Stomach (tissue), 8 donors: ENCODE measurements at regions not wholly inside any gene's neighbourhood (a gene's known extent, or its start where the extent isn't known, plus 50 kb on each side); places are given as distances from the start of the nearest gene placed in this dataset.

Source experiments
- DNase-seq, 2 donors: peaks; one replicate each; pipeline versions ENCODE4 v3.0.0 to v3.0.0-alpha.2; 2013 to 2019
- H3K27ac ChIP-seq, 5 donors: fragments of 200-600 bp in 4 of 5; sonication (generic) in 4 of 5; one replicate each; pipeline ENCODE4 v1.5.1; 2013 to 2019; ENCODE audit warnings: mild to moderate bottlenecking in 1 of 5, moderate library complexity in 1 of 5
- H3K27me3 ChIP-seq, 3 donors: fragments of 200-600 bp; sonication (generic); one replicate each; pipeline ENCODE4 v1.5.1; 2017 to 2019; ENCODE audit warnings: mixed run types in 1 of 3
- H3K36me3 ChIP-seq, 4 donors: fragments of 200-600 bp; sonication (generic); 1 replicate in 3 of 4; 2 replicates in 1 of 4; pipeline ENCODE4 v1.5.1; 2016 to 2019
- H3K4me1 ChIP-seq, 4 donors: fragments of 200-600 bp; sonication (generic); one replicate each; pipeline ENCODE4 v1.5.1; 2016 to 2019
- H3K4me3 ChIP-seq, 4 donors: fragments of 200-600 bp; sonication (generic) in 3 of 4; one replicate each; pipeline ENCODE4 v1.5.1; 2016 to 2019; ENCODE audit warnings: mild to moderate bottlenecking in 1 of 4
- H3K9me3 ChIP-seq, 4 donors: fragments of 200-600 bp; sonication (generic); one replicate each; pipeline ENCODE4 v1.5.1; 2016 to 2019
- EP300 ChIP-seq: sonication (generic); formaldehyde crosslinking; IDR thresholded peaks from one replicate; pipeline ENCODE4 v1.6.1; 2017; ENCODE audit warnings: antibody characterized with exemption
- POLR2A ChIP-seq, 4 donors: fragments of 450-650 bp; IDR thresholded peaks; one replicate each; pipeline ENCODE4 v1.6.1; 2016; ENCODE audit warnings: antibody characterized with exemption in 4 of 4, control low read depth in 2 of 4, mild to moderate bottlenecking in 1 of 4, moderate library complexity in 1 of 4
- POLR2AphosphoS5 ChIP-seq, 3 donors: sonication (generic); formaldehyde crosslinking; IDR thresholded peaks; one replicate each; pipeline ENCODE4 v1.6.1; 2016; ENCODE audit warnings: antibody characterized with exemption in 3 of 3
- WGBS, 5 donors: extraction: QIAGEN DNeasy Blood & Tissue Kit in 3 of 5; methylation state at CpG; one replicate each; pipeline versions ENCODE4 v1.1.5 to v1.1.7; 2013 to 2018; 5-methylcytosine and 5-hydroxymethylcytosine counted together
- intact Hi-C: fragments of 100-400 bp; cut with DNase I; formaldehyde crosslinking; loops from one replicate; pipeline ENCODE4 v1.15.1; 2023; ENCODE audit warnings: low total_unique reads
- TF ChIP-seq, protein P1 (sequence below), 7 experiments: fragments of 450-650 bp in 4 of 7; fragments of 200-600 bp in 3 of 7; sonication (generic) in 3 of 7; IDR thresholded peaks; one replicate each; pipeline ENCODE4 v1.5.1; 2016 to 2019; ENCODE audit warnings: antibody characterized with exemption in 7 of 7, control low read depth in 2 of 7, mild to moderate bottlenecking in 1 of 7
- donor health status: healthy with polysubstance abuse.
- donor health status: Bipolar disorder and iron deficiency.
- donor health status: healthy.

DNA sequence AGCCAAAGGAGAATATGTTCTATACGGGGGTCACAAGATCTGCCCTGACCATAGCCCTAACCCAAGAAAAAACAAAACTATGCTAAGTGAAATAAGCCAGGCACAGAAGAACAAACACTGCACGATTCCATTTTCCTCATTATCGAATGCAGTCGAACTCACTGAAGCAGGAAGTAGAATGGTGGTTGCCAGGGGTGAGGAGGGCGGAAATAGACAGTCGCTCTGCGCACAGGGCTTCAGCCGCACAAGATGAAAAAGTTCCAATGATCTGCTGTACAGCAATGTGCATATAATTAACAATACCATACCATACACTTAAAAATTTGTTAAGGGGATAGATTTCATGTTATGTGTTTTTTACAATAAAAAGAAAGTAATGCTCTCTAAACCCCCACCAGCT is 257.7 kb downstream of the TXNL1 start:
- no peaks in the 10 kb centered on the region for H3K4me1 ChIP-seq
- H3K27me3 ChIP-seq: no peaks in the 10 kb centered on the region
- no peak for TF ChIP-seq EP300
- TF ChIP-seq POLR2AphosphoS5 (IDR thresholded peaks at IDR 0.05): no peak
- TF ChIP-seq, protein P1, sequence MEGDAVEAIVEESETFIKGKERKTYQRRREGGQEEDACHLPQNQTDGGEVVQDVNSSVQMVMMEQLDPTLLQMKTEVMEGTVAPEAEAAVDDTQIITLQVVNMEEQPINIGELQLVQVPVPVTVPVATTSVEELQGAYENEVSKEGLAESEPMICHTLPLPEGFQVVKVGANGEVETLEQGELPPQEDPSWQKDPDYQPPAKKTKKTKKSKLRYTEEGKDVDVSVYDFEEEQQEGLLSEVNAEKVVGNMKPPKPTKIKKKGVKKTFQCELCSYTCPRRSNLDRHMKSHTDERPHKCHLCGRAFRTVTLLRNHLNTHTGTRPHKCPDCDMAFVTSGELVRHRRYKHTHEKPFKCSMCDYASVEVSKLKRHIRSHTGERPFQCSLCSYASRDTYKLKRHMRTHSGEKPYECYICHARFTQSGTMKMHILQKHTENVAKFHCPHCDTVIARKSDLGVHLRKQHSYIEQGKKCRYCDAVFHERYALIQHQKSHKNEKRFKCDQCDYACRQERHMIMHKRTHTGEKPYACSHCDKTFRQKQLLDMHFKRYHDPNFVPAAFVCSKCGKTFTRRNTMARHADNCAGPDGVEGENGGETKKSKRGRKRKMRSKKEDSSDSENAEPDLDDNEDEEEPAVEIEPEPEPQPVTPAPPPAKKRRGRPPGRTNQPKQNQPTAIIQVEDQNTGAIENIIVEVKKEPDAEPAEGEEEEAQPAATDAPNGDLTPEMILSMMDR (IDR thresholded peaks at IDR 0.05): no peak
- no peak for TF ChIP-seq POLR2A (IDR thresholded peaks at IDR 0.05)
- H3K36me3 ChIP-seq: no peaks in the 10 kb centered on the region
- intact Hi-C loops: no loop called here
- peak in 1 of 2 donors; percentile 37 for DNase-seq
- WGBS, 5 donors: 87 to 91% (median 88%) methylated on average over 8 of the region's 8 CpGs
- H3K27ac ChIP-seq: no peak overlapping the region
- H3K9me3 ChIP-seq: no peaks in the 10 kb centered on the region
- no peak overlapping the region for H3K4me3 ChIP-seq

DNA sequence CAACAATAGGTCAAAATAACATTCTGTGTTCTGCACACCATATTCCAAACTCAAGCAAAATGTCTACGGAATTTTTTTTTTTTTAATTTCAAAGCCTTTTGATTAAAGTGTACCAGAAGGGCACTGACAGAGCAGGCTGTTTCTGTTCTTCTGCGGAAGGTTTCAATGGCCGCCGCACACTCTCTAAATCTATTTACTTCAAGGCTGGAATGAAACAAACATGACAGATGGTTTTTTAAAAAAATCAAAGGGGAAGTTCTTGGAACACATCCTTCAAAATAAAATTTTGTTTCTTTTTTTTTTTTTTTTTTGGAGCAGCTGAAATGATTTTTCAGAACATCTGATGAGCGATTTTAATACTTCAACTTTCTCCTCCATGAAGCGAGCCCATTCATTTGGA is 259.1 kb downstream of the TXNL1 start:
- intact Hi-C loops: no loop called here
- Histone ChIP-seq H3K27ac (no peak overlapping the region), H3K36me3 (no peaks in the 10 kb centered on the region)

DNA sequence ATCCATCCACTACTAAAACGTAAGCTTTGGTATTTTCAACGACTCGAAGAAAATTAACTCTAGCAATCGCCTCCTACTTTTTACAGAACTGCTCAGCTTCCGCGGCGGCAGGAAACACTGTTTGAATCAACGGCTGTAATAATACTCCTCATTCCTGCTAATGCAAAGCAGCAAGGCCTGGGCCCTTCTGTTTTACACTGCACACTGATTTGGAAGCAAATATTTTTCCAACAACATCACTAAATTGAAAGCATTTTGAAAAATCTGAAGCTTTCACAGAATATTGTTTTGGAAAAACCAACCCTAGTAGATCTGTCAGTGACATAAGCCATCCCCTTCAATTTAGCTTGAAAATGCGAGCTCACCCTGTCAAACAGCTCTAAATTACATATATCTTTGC is 261.2 kb downstream of the TXNL1 start:
- peak overlapping the region in 1 of 5 donors; percentile 10 for H3K27ac ChIP-seq
- H3K9me3 ChIP-seq: no peaks in the 10 kb centered on the region
- WGBS, 5 donors: 60 to 75% (median 74%) methylated on average over 9 of the region's 9 CpGs
- H3K27me3 ChIP-seq: no peaks in the 10 kb centered on the region
- no peak for DNase-seq
- TF ChIP-seq POLR2AphosphoS5 (IDR thresholded peaks at IDR 0.05): no peak
- TF ChIP-seq EP300: no peak
- no peak for TF ChIP-seq POLR2A (IDR thresholded peaks at IDR 0.05)
- TF ChIP-seq, protein P1 (IDR thresholded peaks at IDR 0.05): no peak
- no peak overlapping the region for H3K4me3 ChIP-seq
- peaks cover 0 to 8% (median 0%) of the 10 kb centered on the region in 4 donors for H3K4me1 ChIP-seq
- no peaks in the 10 kb centered on the region for H3K36me3 ChIP-seq
- intact Hi-C loops: no loop called here

More for the DNA sequence above, 259.1 kb downstream of the TXNL1 start:
- TF ChIP-seq EP300: no peak
- TF ChIP-seq POLR2AphosphoS5 (IDR thresholded peaks at IDR 0.05): no peak
- TF ChIP-seq, protein P1 (IDR thresholded peaks at IDR 0.05): no peak
- no peak for TF ChIP-seq POLR2A (IDR thresholded peaks at IDR 0.05)
- no peak for DNase-seq
- H3K4me3 ChIP-seq: peak overlapping the region in 3 of 4 donors; percentile 1 to 6 (median 4)
- H3K27me3 ChIP-seq: no peaks in the 10 kb centered on the region
- H3K4me1 ChIP-seq: peaks cover 0 to 3% (median 0%) of the 10 kb centered on the region in 4 donors
- H3K9me3 ChIP-seq: no peaks in the 10 kb centered on the region
- WGBS, 5 donors: 76 to 85% (median 82%) methylated on average over 6 of the region's 6 CpGs

DNA sequence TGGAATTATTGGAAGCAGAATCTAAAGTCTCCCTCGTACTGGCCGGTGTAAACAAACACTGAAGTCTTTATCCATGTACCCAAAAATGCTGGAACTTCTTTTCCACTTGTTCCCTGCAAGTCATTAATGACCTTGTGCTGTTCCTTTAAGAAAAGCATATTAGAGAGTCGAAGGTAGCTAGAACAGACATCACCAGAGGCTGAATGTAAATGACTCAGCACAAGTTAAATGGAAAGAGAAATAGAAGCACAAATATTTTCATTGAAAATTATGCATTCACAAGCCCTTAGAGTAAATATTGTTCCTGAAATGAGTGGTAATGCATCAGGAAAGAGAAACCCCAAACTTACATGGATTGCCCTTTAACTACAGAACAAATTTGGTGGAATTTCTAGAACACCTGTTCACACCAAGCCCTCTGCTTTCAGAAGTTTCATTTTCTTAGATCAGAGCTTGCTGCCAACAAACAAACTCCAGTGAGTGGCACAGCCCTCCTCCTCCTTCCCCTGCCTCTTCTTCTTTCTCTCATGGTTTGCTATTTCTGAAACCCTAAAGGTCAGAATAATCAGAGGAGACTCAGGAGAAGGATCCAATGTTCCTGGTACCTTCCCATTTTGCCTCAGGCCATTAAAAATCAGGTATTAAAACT is 264.3 kb downstream of the TXNL1 start:
- Histone ChIP-seq H3K4me3 (no peak overlapping the region), H3K27ac (no peak overlapping the region), H3K4me1 (peaks cover 0 to 8% (median 0%) of the 10 kb centered on the region in 4 donors), H3K36me3 (no peaks in the 10 kb centered on the region), H3K9me3 (no peaks in the 10 kb centered on the region), H3K27me3 (no peaks in the 10 kb centered on the region)
- TF ChIP-seq, protein P1 (IDR thresholded peaks at IDR 0.05): no peak
- TF ChIP-seq POLR2A (IDR thresholded peaks at IDR 0.05): no peak
- no peak for TF ChIP-seq EP300
- no peak for TF ChIP-seq POLR2AphosphoS5 (IDR thresholded peaks at IDR 0.05)
- 42 to 53% (median 46%) methylated on average over 3 of the region's 3 CpGs for WGBS, 5 donors
- DNase-seq: no peak
- intact Hi-C loops: no loop called here
